WTC11 (cell line): ENCODE measurements at regions not wholly inside any gene's neighbourhood (a gene's known extent, or its start where the extent isn't known, plus 50 kb on each side); places are given as distances from the start of the nearest gene placed in this dataset.
A peak's percentile ranks its signal among the peaks of the same experiment; 100 is the strongest.

Experiments used
- ATAC-seq: fragments of 200-7000 bp; cut with Tn5 transposase; 2 replicates; pipeline ENCODE4 v1.10.0; 2021; ENCODE audit warnings: mild to moderate bottlenecking, moderate library complexity
- CTCF ChIA-PET: fragments of 300-600 bp; sonication (Branson Sonifier 250); formaldehyde crosslinking; loops from one replicate; lab custom pipeline; 2021; ENCODE audit warnings: antibody characterized with exemption; lab: Charles Lee
- POLR2A ChIA-PET: fragments of 350-600 bp; sonication (Branson Sonifier 250); formaldehyde crosslinking; loops from one replicate; lab custom pipeline; 2021; ENCODE audit warnings: antibody characterized with exemption; lab: Charles Lee
- DNase-seq: peaks from one replicate; pipeline ENCODE4 v3.0.0; 2021; ENCODE audit warnings: low spot score
- H3K27ac Mint-ChIP-seq: 2 replicates; pipeline ENCODE4 v1.8.0; 2021; ENCODE audit warnings: mixed read lengths
- H3K27me3 Mint-ChIP-seq: 2 replicates; pipeline ENCODE4 v1.8.0; 2021; ENCODE audit warnings: low read depth, mild to moderate bottlenecking, moderate library complexity, mixed read lengths
- H3K36me3 Mint-ChIP-seq: 2 replicates; pipeline ENCODE4 v1.8.0; 2021; ENCODE audit warnings: mixed read lengths
- H3K4me1 Mint-ChIP-seq: 2 replicates; pipeline ENCODE4 v1.8.0; 2022; ENCODE audit warnings: mixed read lengths
- H3K4me3 Mint-ChIP-seq: 2 replicates; pipeline ENCODE4 v1.8.0; 2021; ENCODE audit warnings: mild to moderate bottlenecking, moderate library complexity, mixed read lengths
- H3K9me3 Mint-ChIP-seq: 2 replicates; pipeline ENCODE4 v1.8.0; 2021; ENCODE audit warnings: mixed read lengths
- AR ChIP-seq: fragments of 250-450 bp; sonication (Bioruptor Pico); IDR thresholded peaks from 2 replicates; pipeline ENCODE4 v1.9.0; 2021; ENCODE audit warnings: mild to moderate bottlenecking
- CREM ChIP-seq: sonication (generic); formaldehyde crosslinking; IDR thresholded peaks from 2 replicates; pipeline ENCODE4 v1.8.1; 2022; ENCODE audit warnings: mild to moderate bottlenecking, missing genetic modification reagents, moderate library complexity
- CTCF ChIP-seq: fragments of 200-600 bp; IDR thresholded peaks from 2 replicates; pipeline ENCODE4 v1.8.0; 2022; ENCODE audit warnings: antibody characterized with exemption
- ELF4 ChIP-seq: sonication (generic); formaldehyde crosslinking; IDR thresholded peaks from 2 replicates; pipeline ENCODE4 v1.8.1; 2022; ENCODE audit warnings: low read depth, mild to moderate bottlenecking, moderate library complexity, missing genetic modification reagents
- ERG ChIP-seq: fragments of 250-450 bp; sonication (Bioruptor Pico); IDR thresholded peaks from 2 replicates; pipeline ENCODE4 v1.8.0; 2021; ENCODE audit warnings: mild to moderate bottlenecking
- GRHL2 ChIP-seq: fragments of 250-450 bp; sonication (Bioruptor Pico); IDR thresholded peaks from 2 replicates; pipeline ENCODE4 v1.8.0; 2022; ENCODE audit warnings: mild to moderate bottlenecking, moderate library complexity; ENCODE audit not compliant: insufficient replicate concordance, severe bottlenecking
- NFYB ChIP-seq: sonication (generic); formaldehyde crosslinking; conservative IDR thresholded peaks from 2 replicates; pipeline ENCODE4 v1.8.0; 2022; ENCODE audit warnings: low read depth, missing genetic modification reagents
- NR3C1 ChIP-seq: sonication (generic); formaldehyde crosslinking; conservative IDR thresholded peaks from 2 replicates; pipeline ENCODE4 v1.8.1; 2023; ENCODE audit warnings: low read depth, mild to moderate bottlenecking, missing genetic modification reagents
- SMAD3 ChIP-seq: sonication (generic); formaldehyde crosslinking; IDR thresholded peaks from 2 replicates; pipeline ENCODE4 v1.8.0; 2022; ENCODE audit warnings: missing genetic modification reagents, mild to moderate bottlenecking, borderline replicate concordance
- SP1 ChIP-seq: sonication (generic); formaldehyde crosslinking; conservative IDR thresholded peaks from 2 replicates; pipeline ENCODE4 v1.8.1; 2022; ENCODE audit warnings: missing genetic modification reagents
- ZBTB21 ChIP-seq: sonication (generic); formaldehyde crosslinking; IDR thresholded peaks from 2 replicates; pipeline ENCODE4 v1.8.1; 2023; ENCODE audit warnings: mild to moderate bottlenecking, missing genetic modification reagents, borderline replicate concordance
- ZNF121 ChIP-seq: sonication (generic); formaldehyde crosslinking; IDR thresholded peaks from 2 replicates; pipeline ENCODE4 v1.8.0; 2023; ENCODE audit warnings: missing genetic modification reagents
- ZNF532 ChIP-seq: fragments of 250-450 bp; sonication (Bioruptor Pico); IDR thresholded peaks from 2 replicates; pipeline ENCODE4 v1.9.0; 2021; ENCODE audit warnings: mild to moderate bottlenecking, borderline replicate concordance
- TF ChIP-seq, protein P1 (sequence below): sonication (generic); formaldehyde crosslinking; IDR thresholded peaks from 2 replicates; pipeline ENCODE4 v1.8.0; 2022; ENCODE audit warnings: missing genetic modification reagents

DNA sequence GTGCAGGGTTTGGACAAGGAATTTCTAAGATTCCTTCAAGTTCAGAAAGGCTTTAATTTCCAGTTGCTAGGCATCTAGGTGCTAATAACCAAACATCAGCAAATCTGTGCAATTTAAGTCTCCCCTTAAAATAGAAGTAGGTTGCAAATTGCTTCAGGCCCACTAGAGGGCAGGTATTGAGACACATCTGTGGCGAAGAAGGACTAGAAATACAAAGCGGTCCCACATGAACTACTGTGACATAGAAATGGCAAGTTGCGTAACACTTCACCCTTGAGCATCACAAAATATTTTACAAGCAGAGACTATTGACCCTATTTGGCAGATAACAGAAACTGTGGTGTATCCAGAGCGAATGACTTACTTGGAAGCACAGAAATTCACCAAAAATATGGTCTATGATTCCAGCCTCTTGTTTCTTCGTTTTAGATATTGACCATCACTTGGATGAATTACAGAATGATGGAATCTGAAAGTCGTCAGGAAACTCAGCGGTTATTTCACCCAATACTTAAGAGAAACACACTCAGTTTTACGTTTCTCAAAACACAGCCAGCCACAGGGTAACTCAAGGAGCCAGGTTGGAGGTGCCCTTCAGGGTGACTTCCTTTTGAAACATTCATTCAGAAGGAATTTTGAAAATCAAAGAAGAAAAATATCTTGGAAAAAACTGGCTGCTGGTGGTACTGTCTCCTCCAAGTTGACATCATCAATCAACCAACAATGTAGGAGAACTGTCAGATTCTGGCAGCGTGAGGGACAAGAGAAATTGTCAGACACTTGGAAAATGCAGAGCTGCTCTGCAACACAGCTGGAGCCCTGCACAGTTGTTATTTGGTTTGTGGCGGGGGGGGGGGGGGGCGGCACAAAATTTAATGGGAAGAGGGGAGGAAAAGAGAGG is 256.3 kb upstream of the MINDY3 start:
- CTCF ChIA-PET: interaction anchor here (0.6 to 1.1 kb wide), 2 partner anchors 108 to 146 kb away, joined by 3 read pairs; no protein-coding TSS in a partner anchor
- ATAC-seq: peak; percentile 56

DNA sequence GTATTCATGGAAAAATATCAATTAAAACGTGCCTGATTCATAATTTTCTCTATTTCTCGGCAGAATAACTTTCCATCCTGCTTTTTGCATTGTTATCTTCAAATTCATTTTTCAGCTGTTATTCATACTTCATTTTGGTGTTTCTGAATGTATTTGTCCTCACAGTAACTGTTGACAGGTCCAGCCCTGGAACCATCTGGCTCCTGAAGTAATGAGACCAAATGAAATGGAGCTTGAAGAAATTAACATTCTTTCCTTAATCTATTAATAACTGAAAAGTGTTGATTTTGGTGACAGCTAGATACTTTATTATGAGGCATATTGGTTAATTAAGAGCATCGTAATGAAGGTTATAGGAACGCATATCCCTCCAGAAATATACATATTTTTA is 257.0 kb upstream of the MINDY3 start:
- H3K27me3 Mint-ChIP-seq: peaks cover 2% of the 10 kb centered on the region; the same call in 1 of the 2 replicates
- ATAC-seq (no peak), DNase-seq (no peak)
- POLR2A ChIA-PET: no interaction called here
- H3K4me3 Mint-ChIP-seq: no peak overlapping the region
- H3K9me3 Mint-ChIP-seq: peaks cover 9% of the 10 kb centered on the region
- no peak for TF ChIP-seq ZNF121 (CRISPR knock-in tag)
- H3K36me3 Mint-ChIP-seq: no peaks in the 10 kb centered on the region
- no peak overlapping the region for H3K27ac Mint-ChIP-seq
- CTCF ChIA-PET: interaction anchor here (0.6 to 1.1 kb wide), 2 partner anchors 108 to 146 kb away, joined by 3 read pairs; no protein-coding TSS in a partner anchor
- H3K4me1 Mint-ChIP-seq: peaks cover 14% of the 10 kb centered on the region

More for the DNA sequence above, 256.3 kb upstream of the MINDY3 start:
- POLR2A ChIA-PET: no interaction called here
- no peak overlapping the region for H3K4me3 Mint-ChIP-seq
- no peak overlapping the region for H3K27ac Mint-ChIP-seq
- H3K27me3 Mint-ChIP-seq: peaks cover 2% of the 10 kb centered on the region; the same call in 1 of the 2 replicates
- TF ChIP-seq CREM (CRISPR knock-in tag) (no peak), ELF4 (no peak), SMAD3 (CRISPR knock-in tag) (no peak), ZNF532 (CRISPR knock-in tag) (no peak), SP1 (CRISPR knock-in tag) (no peak), CTCF (peak; percentile 57), ERG (no peak)
- no peaks in the 10 kb centered on the region for H3K36me3 Mint-ChIP-seq
- H3K4me1 Mint-ChIP-seq: peaks cover 14% of the 10 kb centered on the region
- peak; percentile 14 for DNase-seq
- peaks cover 10% of the 10 kb centered on the region for H3K9me3 Mint-ChIP-seq

- no peaks in the 10 kb centered on the region for H3K9me3 Mint-ChIP-seq
- H3K27ac Mint-ChIP-seq: no peak overlapping the region
- no peak overlapping the region for H3K4me3 Mint-ChIP-seq
- H3K4me1 Mint-ChIP-seq: peaks cover 10% of the 10 kb centered on the region; the same call in 1 of the 2 replicates
- no peak for ATAC-seq
- no peak for DNase-seq
- CTCF ChIA-PET: interaction anchor here (0.8 to 1.3 kb wide), 2 partner anchors 70 to 217 kb away, joined by 3 to 4 read pairs; no protein-coding TSS in a partner anchor
- H3K36me3 Mint-ChIP-seq: no peaks in the 10 kb centered on the region
- POLR2A ChIA-PET: no interaction called here
- H3K27me3 Mint-ChIP-seq: no peaks in the 10 kb centered on the region
- TF ChIP-seq NFYB (CRISPR knock-in tag): no peak
- TF ChIP-seq, protein P1, sequence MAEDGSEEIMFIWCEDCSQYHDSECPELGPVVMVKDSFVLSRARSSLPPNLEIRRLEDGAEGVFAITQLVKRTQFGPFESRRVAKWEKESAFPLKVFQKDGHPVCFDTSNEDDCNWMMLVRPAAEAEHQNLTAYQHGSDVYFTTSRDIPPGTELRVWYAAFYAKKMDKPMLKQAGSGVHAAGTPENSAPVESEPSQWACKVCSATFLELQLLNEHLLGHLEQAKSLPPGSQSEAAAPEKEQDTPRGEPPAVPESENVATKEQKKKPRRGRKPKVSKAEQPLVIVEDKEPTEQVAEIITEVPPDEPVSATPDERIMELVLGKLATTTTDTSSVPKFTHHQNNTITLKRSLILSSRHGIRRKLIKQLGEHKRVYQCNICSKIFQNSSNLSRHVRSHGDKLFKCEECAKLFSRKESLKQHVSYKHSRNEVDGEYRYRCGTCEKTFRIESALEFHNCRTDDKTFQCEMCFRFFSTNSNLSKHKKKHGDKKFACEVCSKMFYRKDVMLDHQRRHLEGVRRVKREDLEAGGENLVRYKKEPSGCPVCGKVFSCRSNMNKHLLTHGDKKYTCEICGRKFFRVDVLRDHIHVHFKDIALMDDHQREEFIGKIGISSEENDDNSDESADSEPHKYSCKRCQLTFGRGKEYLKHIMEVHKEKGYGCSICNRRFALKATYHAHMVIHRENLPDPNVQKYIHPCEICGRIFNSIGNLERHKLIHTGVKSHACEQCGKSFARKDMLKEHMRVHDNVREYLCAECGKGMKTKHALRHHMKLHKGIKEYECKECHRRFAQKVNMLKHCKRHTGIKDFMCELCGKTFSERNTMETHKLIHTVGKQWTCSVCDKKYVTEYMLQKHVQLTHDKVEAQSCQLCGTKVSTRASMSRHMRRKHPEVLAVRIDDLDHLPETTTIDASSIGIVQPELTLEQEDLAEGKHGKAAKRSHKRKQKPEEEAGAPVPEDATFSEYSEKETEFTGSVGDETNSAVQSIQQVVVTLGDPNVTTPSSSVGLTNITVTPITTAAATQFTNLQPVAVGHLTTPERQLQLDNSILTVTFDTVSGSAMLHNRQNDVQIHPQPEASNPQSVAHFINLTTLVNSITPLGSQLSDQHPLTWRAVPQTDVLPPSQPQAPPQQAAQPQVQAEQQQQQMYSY (CRISPR knock-in tag): no peak
- no peak for TF ChIP-seq NR3C1
- TF ChIP-seq GRHL2 (CRISPR knock-in tag): no peak
- TF ChIP-seq AR (CRISPR knock-in tag): no peak
- TF ChIP-seq ZBTB21 (CRISPR knock-in tag): no peak
Measured at GRCh38 chr10:16119445-16119844, 259.1 kb upstream of the MINDY3 start.
